K562 (cell line): ENCODE measurements at regions not wholly inside any gene's neighbourhood (a gene's known extent, or its start where the extent isn't known, plus 50 kb on each side); places are given as distances from the start of the nearest gene placed in this dataset.

Experiments
- ATAC-seq: fragments of 200-7000 bp; cut with Tn5 transposase; 3 replicates; pipeline ENCODE4 v1.9.1; 2020; ENCODE audit warnings: moderate library complexity
- BruUV-seq: library from RNA; stranded (reverse); fragments of 400-500 nt; replicated peaks from 2 replicates; lab custom pipeline; 2021; lab: Mats Ljungman, UMichigan
- CTCF ChIA-PET: fragments of 300-600 bp; formaldehyde crosslinking; extraction: SDS; loops from one replicate; lab custom pipeline; 2021; ENCODE audit warnings: low intra/inter-chr PET ratio; lab: Yijun Ruan, JAX
- POLR2A ChIA-PET: fragments of 300-600, 350-650 bp; sonication (Branson Sonifier 250); formaldehyde crosslinking; extraction: SDS; loops from one replicate; lab custom pipeline; 2021; ENCODE audit warnings: antibody characterized with exemption, inconsistent platforms; lab: Yijun Ruan, JAX
- DNase-seq, 4 experiments: peaks; one replicate each; pipeline versions ENCODE4 v3.0.0 to v3.0.0-alpha.2; 2011 to 2018; ENCODE audit warnings: low spot score in 3 of 4, mixed read lengths in 3 of 4; ENCODE audit errors: extremely low read depth in 1 of 4
- FAIRE-seq: peaks from 2 replicates; lab custom pipeline; 2011; peaks lifted over from hg19 to GRCh38; lab: Jason Lieb, UNC
- H2AFZ ChIP-seq: 2 replicates; pipeline ENCODE4 v1.6.0; 2011; ENCODE audit warnings: low read depth, low read length, control low read depth, inconsistent platforms
- H3K27ac ChIP-seq: fragments of 200-600 bp; 3 replicates; pipeline ENCODE4 v1.8.0; 2011; ENCODE audit warnings: low read depth, mild to moderate bottlenecking, control low read depth, inconsistent platforms, low read length, moderate library complexity, mixed read lengths; ENCODE audit errors: extremely low read depth
- H3K27me3 ChIP-seq, 2 experiments: fragments of 300-600 bp in 1 of 2; 2 replicates in 1 of 2; 3 replicates in 1 of 2; pipeline versions ENCODE4 v1.6.0 to v1.8.0; 2011; ENCODE audit warnings: inconsistent platforms in 2 of 2, low read length in 2 of 2, mild to moderate bottlenecking in 1 of 2, mixed read lengths in 1 of 2, moderate library complexity in 1 of 2; ENCODE audit not compliant: control insufficient read depth in 2 of 2, insufficient read depth in 2 of 2
- H3K36me3 ChIP-seq: fragments of 300-600 bp; 3 replicates; pipeline ENCODE4 v1.8.0; 2011; ENCODE audit warnings: mild to moderate bottlenecking, low read length, inconsistent platforms; ENCODE audit not compliant: control insufficient read depth, insufficient read depth
- H3K4me1 ChIP-seq, 2 experiments: fragments of 200-600 bp in 1 of 2; replicated peaks in 1 of 2; 2 replicates in 1 of 2; 3 replicates in 1 of 2; pipeline versions ENCODE4 v1.5.1 to v1.8.0; 2011; ENCODE audit warnings: inconsistent platforms in 2 of 2, low read length in 2 of 2, mild to moderate bottlenecking in 1 of 2, mixed read lengths in 1 of 2, moderate library complexity in 1 of 2; ENCODE audit not compliant: control insufficient read depth in 2 of 2, insufficient read depth in 2 of 2
- H3K4me2 ChIP-seq: 2 replicates; pipeline ENCODE4 v1.6.1; 2011; ENCODE audit warnings: low read length, control low read depth, inconsistent platforms, mixed read lengths; ENCODE audit not compliant: insufficient read depth
- H3K4me3 ChIP-seq: fragments of 200-600 bp; sonication (generic), shearing (Covaris generic); 2 replicates; pipeline ENCODE4 v1.5.1; 2016; ENCODE audit warnings: control low read depth, inconsistent platforms
- H3K79me2 ChIP-seq: fragments of 200-600 bp; 3 replicates; pipeline ENCODE4 v1.8.0; 2011; ENCODE audit warnings: low read length, inconsistent platforms; ENCODE audit not compliant: control insufficient read depth, insufficient read depth
- H3K9ac ChIP-seq, 2 experiments: 2 replicates each; pipeline versions ENCODE4 v1.6.0 to v1.6.1; 2011; ENCODE audit warnings: low read depth in 2 of 2, low read length in 2 of 2, control low read depth in 1 of 2, inconsistent platforms in 1 of 2, mild to moderate bottlenecking in 1 of 2, mixed read lengths in 1 of 2; ENCODE audit not compliant: insufficient read depth in 1 of 2
- H3K9me1 ChIP-seq: one replicate; pipeline ENCODE4 v1.6.0; 2011; ENCODE audit warnings: inconsistent platforms, mild to moderate bottlenecking, low read length, moderate library complexity; ENCODE audit not compliant: control insufficient read depth, insufficient read depth
- H3K9me3 ChIP-seq: replicated peaks from 2 replicates; pipeline ENCODE4 v1.5.1; 2011; ENCODE audit warnings: low read depth, low read length, inconsistent platforms; ENCODE audit not compliant: control insufficient read depth, insufficient read depth
- H4K20me1 ChIP-seq: replicated peaks from 2 replicates; pipeline ENCODE4 v1.6.1; 2011; ENCODE audit warnings: low read length, inconsistent platforms, mixed read lengths; ENCODE audit not compliant: control insufficient read depth, insufficient read depth
- BRD9 ChIP-seq: fragments of 450-650 bp; IDR thresholded peaks from 2 replicates; pipeline ENCODE4 v1.6.1; 2018; ENCODE audit warnings: low read depth; ENCODE audit not compliant: partially characterized antibody
- CEBPG ChIP-seq, 3 experiments: fragments of 200-800 bp in 1 of 3; sonication (Bioruptor generic) in 1 of 3; sonication (generic) in 1 of 3; formaldehyde crosslinking in 1 of 3; IDR thresholded peaks in 2 of 3; conservative IDR thresholded peaks in 1 of 3; 2 replicates each; pipeline versions ENCODE4 v1.6.1 to v1.8.0; 2016 to 2022; ENCODE audit warnings: missing compliant biosample characterization in 2 of 3, missing genetic modification characterization in 2 of 3, mild to moderate bottlenecking in 1 of 3, missing genetic modification reagents in 1 of 3
- KLF6 ChIP-seq: fragments of 250-450 bp; sonication (Bioruptor Pico); IDR thresholded peaks from 2 replicates; pipeline ENCODE4 v1.4.0; 2020; ENCODE audit warnings: mild to moderate bottlenecking, moderate library complexity, borderline replicate concordance
- ZNF699 ChIP-seq: fragments of 250-450 bp; sonication (Bioruptor Pico); IDR thresholded peaks from 2 replicates; pipeline ENCODE4 v1.8.0; 2021; ENCODE audit warnings: mild to moderate bottlenecking, moderate library complexity; ENCODE audit not compliant: insufficient replicate concordance
- WGBS: fragments of 100-300 bp; shearing (Covaris generic); methylation state at CpG from one replicate; pipeline ENCODE4 v1.1.6; 2016; ENCODE audit warnings: low coverage, mixed read lengths; ENCODE audit not compliant: insufficient coverage; ENCODE audit errors: missing lambda C conversion rate; 5-methylcytosine and 5-hydroxymethylcytosine counted together
- in situ Hi-C: fragments of 300-500 bp; cut with MboI; formaldehyde crosslinking; loops from 4 replicates; pipeline ENCODE4 v1.15.0; 2018; ENCODE audit warnings: inconsistent platforms, mixed read lengths
- intact Hi-C: fragments of 100-400 bp; cut with micrococcal nuclease; formaldehyde crosslinking; loops from 2 replicates; pipeline ENCODE4 v1.14.2; 2022
- TF ChIP-seq, protein P1 (sequence below): fragments of 450-650 bp; formaldehyde crosslinking; IDR thresholded peaks from 2 replicates; pipeline ENCODE4 v1.4.0; 2020; ENCODE audit warnings: mild to moderate bottlenecking, mixed read lengths
- TF ChIP-seq, protein P2 (sequence below): fragments of 450-650 bp; formaldehyde crosslinking; IDR thresholded peaks from 2 replicates; pipeline ENCODE4 v1.4.0; 2020; ENCODE audit warnings: mild to moderate bottlenecking, moderate library complexity
- TF ChIP-seq, protein P3 (sequence below): sonication (generic); formaldehyde crosslinking; IDR thresholded peaks from 2 replicates; pipeline ENCODE4 v1.8.0; 2022; ENCODE audit warnings: mild to moderate bottlenecking, missing genetic modification reagents, borderline replicate concordance
- TF ChIP-seq, protein P4 (sequence below): sonication (generic); formaldehyde crosslinking; IDR thresholded peaks from 2 replicates; pipeline ENCODE4 v1.8.0; 2022; ENCODE audit warnings: mild to moderate bottlenecking, missing genetic modification reagents

DNA sequence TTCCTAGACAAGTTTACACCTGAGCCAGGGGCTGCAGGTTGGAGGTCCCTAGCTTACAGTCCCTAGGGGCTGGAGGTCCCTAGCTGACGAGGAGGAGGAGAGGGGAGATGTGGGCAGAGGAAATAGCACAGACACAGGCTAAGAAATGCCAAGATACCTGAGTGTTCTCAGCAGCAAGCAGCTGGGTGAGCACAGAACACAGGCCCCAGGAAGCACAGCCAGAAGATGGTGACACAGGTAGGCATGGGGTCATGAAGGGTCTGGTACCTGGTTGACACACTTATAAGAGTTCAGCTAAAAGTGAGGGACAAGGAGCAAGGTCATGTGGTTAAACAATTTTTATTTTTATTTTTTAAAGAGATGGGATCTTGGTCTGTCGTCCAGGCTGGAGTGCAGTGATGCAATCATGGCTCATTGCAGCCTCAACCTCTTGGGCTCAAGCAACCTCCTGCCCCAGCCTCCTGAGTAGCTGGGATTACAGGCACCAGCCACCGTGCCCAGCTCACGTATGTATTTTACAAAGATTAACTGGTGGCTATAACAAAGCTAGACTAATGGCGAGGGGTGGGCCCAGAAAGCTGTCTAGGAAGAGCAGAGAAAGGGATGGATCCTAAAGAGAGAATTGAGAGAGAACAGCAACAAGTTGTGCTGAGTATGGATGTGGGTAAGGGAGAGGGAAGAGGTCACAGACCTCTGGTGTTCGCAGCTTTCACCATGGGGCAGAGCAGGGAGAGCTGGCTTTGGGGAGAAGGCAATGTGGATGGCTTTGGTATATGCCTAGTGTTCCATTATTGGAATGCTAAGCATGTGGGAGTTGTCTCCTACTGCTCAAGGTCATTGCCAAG lies 140.3 kb upstream of the KLF14 start:
- no peaks in the 10 kb centered on the region for H3K36me3 ChIP-seq
- POLR2A ChIA-PET = interaction anchor here (0.6 kb wide), 1 partner anchor 315 kb away, joined by 3 read pairs; no protein-coding TSS in a partner anchor

More for the DNA sequence above, 140.3 kb upstream of the KLF14 start:
- no peak for ATAC-seq
- Histone ChIP-seq H3K27ac (no peak overlapping the region), H3K9me3 (no peaks in the 10 kb centered on the region), H4K20me1 (0 out of 2 replicates have a peak, but pooled peaks cover 3% of the 10 kb centered on the region), H2AFZ (no peak overlapping the region), H3K79me2 (no peaks in the 10 kb centered on the region), H3K4me2 (no peak overlapping the region), H3K4me1 (no peaks in the 10 kb centered on the region), H3K4me3 (no peak overlapping the region), H3K9ac (no peak overlapping the region; a peak in 1 of 4 replicates), H3K27me3 (no peaks in the 10 kb centered on the region), H3K9me1 (no peaks in the 10 kb centered on the region)
- TF ChIP-seq, protein P1, sequence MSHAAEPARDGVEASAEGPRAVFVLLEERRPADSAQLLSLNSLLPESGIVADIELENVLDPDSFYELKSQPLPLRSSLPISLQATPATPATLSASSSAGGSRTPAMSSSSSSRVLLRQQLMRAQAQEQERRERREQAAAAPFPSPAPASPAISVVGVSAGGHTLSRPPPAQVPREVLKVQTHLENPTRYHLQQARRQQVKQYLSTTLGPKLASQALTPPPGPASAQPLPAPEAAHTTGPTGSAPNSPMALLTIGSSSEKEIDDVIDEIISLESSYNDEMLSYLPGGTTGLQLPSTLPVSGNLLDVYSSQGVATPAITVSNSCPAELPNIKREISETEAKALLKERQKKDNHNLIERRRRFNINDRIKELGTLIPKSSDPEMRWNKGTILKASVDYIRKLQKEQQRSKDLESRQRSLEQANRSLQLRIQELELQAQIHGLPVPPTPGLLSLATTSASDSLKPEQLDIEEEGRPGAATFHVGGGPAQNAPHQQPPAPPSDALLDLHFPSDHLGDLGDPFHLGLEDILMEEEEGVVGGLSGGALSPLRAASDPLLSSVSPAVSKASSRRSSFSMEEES (CRISPR knock-in tag) = no peak
- TF ChIP-seq, protein P2, sequence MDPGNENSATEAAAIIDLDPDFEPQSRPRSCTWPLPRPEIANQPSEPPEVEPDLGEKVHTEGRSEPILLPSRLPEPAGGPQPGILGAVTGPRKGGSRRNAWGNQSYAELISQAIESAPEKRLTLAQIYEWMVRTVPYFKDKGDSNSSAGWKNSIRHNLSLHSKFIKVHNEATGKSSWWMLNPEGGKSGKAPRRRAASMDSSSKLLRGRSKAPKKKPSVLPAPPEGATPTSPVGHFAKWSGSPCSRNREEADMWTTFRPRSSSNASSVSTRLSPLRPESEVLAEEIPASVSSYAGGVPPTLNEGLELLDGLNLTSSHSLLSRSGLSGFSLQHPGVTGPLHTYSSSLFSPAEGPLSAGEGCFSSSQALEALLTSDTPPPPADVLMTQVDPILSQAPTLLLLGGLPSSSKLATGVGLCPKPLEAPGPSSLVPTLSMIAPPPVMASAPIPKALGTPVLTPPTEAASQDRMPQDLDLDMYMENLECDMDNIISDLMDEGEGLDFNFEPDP (CRISPR knock-in tag) = no peak
- TF ChIP-seq ZNF699 (no peak), CEBPG (CRISPR knock-in tag; IDR thresholded peaks at IDR 0.05) (no peak), CEBPG (tag; conservative IDR thresholded peaks at IDR 0.05 in 1 of 2, IDR thresholded peaks at IDR 0.05 in 1 of 2) (peak; percentile 41 to 42; a peak in 1 of 4 replicates), KLF6 (CRISPR knock-in tag) (no peak), BRD9 (no peak)
- TF ChIP-seq, protein P3, sequence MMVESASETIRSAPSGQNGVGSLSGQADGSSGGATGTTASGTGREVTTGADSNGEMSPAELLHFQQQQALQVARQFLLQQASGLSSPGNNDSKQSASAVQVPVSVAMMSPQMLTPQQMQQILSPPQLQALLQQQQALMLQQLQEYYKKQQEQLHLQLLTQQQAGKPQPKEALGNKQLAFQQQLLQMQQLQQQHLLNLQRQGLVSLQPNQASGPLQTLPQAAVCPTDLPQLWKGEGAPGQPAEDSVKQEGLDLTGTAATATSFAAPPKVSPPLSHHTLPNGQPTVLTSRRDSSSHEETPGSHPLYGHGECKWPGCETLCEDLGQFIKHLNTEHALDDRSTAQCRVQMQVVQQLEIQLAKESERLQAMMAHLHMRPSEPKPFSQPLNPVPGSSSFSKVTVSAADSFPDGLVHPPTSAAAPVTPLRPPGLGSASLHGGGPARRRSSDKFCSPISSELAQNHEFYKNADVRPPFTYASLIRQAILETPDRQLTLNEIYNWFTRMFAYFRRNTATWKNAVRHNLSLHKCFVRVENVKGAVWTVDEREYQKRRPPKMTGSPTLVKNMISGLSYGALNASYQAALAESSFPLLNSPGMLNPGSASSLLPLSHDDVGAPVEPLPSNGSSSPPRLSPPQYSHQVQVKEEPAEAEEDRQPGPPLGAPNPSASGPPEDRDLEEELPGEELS (CRISPR knock-in tag) = no peak
- TF ChIP-seq, protein P4, sequence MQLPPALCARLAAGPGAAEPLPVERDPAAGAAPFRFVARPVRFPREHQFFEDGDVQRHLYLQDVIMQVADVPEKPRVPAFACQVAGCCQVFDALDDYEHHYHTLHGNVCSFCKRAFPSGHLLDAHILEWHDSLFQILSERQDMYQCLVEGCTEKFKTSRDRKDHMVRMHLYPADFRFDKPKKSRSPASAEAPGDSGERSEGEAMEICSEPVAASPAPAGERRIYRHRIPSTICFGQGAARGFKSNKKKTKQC = no peak
- intact Hi-C loops (no loop called here), in situ Hi-C loops (no loop called here)
- 28% methylated on average over 6 of the region's 6 CpGs for WGBS
- no TSS peak for BruUV-seq
- CTCF ChIA-PET = interaction anchor here (0.7 to 3.0 kb wide), 6 partner anchors 22 to 640 kb away, joined by 3 to 23 read pairs (median 4); no protein-coding TSS in a partner anchor
- FAIRE-seq = no peak
- no peak for DNase-seq
